DND-41 (cell line): ENCODE measurements at regions not wholly inside any gene's neighbourhood (a gene's known extent, or its start where the extent isn't known, plus 50 kb on each side); places are given as distances from the start of the nearest gene placed in this dataset.
"Not testable (repeated sequence)": the region's sequence is repeated elsewhere in the genome, so short reads cannot be mapped to it uniquely, and the experiment has no call there.

Source experiments
- ATAC-seq: fragments of 200-7000 bp; cut with Tn5 transposase; 3 replicates; pipeline ENCODE4 v1.9.1; 2021; ENCODE audit warnings: low read depth; ENCODE audit not compliant: insufficient read depth
- DNase-seq: peaks from one replicate; pipeline ENCODE4 v3.0.0-alpha.2; 2020
- H2AFZ ChIP-seq: 2 replicates; pipeline ENCODE4 v1.6.0; 2012; ENCODE audit warnings: low read depth, low read length
- H3K27ac ChIP-seq: 2 replicates; pipeline ENCODE4 v1.5.1; 2012; ENCODE audit warnings: low read length, inconsistent platforms
- H3K27me3 ChIP-seq: fragments of 200-600 bp; sonication (generic); 2 replicates; pipeline ENCODE4 v1.6.0; 2012; ENCODE audit warnings: low read length, mild to moderate bottlenecking, inconsistent platforms; ENCODE audit not compliant: insufficient read depth, poor library complexity
- H3K36me3 ChIP-seq: 2 replicates; pipeline ENCODE4 v1.5.1; 2012; ENCODE audit warnings: low read length, inconsistent platforms; ENCODE audit not compliant: insufficient read depth
- H3K4me1 ChIP-seq: 2 replicates; pipeline ENCODE4 v1.5.1; 2012; ENCODE audit warnings: mild to moderate bottlenecking, low read length; ENCODE audit not compliant: insufficient read depth
- H3K4me2 ChIP-seq: 2 replicates; pipeline ENCODE4 v1.6.0; 2012; ENCODE audit warnings: mild to moderate bottlenecking, moderate library complexity, low read length, inconsistent platforms; ENCODE audit not compliant: insufficient read depth
- H3K4me3 ChIP-seq, 2 experiments: fragments of 200-600 bp in 1 of 2; shearing (Covaris generic) in 1 of 2; 2 replicates each; pipeline ENCODE4 v1.5.1; 2012 to 2016; ENCODE audit warnings: inconsistent platforms in 2 of 2, low read length in 2 of 2, mild to moderate bottlenecking in 2 of 2, low read depth in 1 of 2, moderate library complexity in 1 of 2
- H3K79me2 ChIP-seq: 2 replicates; pipeline ENCODE4 v1.6.0; 2012; ENCODE audit warnings: low read length, inconsistent platforms; ENCODE audit not compliant: insufficient read depth
- H3K9ac ChIP-seq: 2 replicates; pipeline ENCODE4 v1.6.0; 2012; ENCODE audit warnings: low read depth, mild to moderate bottlenecking, inconsistent platforms, low read length, moderate library complexity
- H3K9me3 ChIP-seq: 2 replicates; pipeline ENCODE4 v1.5.1; 2012; ENCODE audit warnings: low read length, moderate library complexity, mild to moderate bottlenecking, inconsistent platforms; ENCODE audit not compliant: insufficient read depth, severe bottlenecking
- H4K20me1 ChIP-seq: 2 replicates; pipeline ENCODE4 v1.6.0; 2012; ENCODE audit warnings: low read length; ENCODE audit not compliant: insufficient read depth
- CTCF ChIP-seq: IDR thresholded peaks from 2 replicates; pipeline ENCODE4 v1.5.1; 2012; ENCODE audit warnings: borderline replicate concordance, low read length, moderate library complexity, mild to moderate bottlenecking; ENCODE audit not compliant: poor library complexity, severe bottlenecking; ENCODE audit errors: extremely low read depth
- EZH2 ChIP-seq: IDR thresholded peaks from 3 replicates; pipeline ENCODE4 v1.6.1; 2012; ENCODE audit warnings: borderline replicate concordance, low read depth, mild to moderate bottlenecking, moderate library complexity, low read length, inconsistent platforms; ENCODE audit not compliant: severe bottlenecking

DNA sequence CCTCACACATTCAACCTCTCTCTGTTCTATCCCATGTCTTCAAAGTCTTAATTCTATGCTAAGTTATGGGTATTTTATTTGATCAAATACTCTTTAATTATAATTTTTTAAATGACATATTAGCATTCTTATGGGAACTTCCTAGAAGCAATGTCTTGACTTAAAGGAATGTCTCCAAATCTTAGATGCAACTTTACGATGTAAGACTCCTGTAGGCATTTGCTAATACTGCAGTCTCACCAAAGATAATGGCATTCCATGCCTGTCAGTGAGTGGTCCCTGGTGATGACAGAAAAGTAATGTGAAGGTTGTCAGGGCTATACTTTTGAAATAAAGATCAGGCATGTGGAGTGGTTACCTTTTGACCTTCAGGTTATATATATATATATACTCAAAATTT lies 1654.2 kb upstream of the WWC1 start:
- no peak for TF ChIP-seq CTCF
- no peak for TF ChIP-seq EZH2
- H3K4me1 ChIP-seq: no peaks in the 10 kb centered on the region
- H3K27ac ChIP-seq: no peak overlapping the region

DNA sequence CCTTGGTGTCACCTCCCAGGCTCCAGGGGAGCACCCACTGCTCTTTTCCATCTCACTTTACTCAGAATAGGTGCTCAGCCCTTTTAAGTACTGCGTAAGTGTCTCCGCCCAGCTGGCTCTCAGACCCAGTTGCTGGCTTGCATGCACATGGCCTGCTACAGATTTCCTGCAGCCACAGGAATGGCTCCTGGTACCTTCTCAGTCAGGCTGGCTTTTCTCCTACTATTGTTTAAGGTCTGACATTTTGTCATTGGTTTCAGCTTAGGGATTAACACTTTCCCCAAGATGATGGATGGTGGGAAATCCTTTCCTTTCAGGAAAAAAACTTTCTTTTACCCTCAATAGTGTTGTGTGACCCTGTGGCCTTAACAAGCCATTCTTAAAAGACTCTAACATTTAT lies 1652.3 kb upstream of the WWC1 start:
- TF ChIP-seq CTCF (no peak), EZH2 (no peak)
- H3K9ac ChIP-seq: no peak overlapping the region
- H3K9me3 ChIP-seq: no peaks in the 10 kb centered on the region
- no peaks in the 10 kb centered on the region for H3K27me3 ChIP-seq
- H3K4me3 ChIP-seq: no peak overlapping the region
- ATAC-seq (no peak), DNase-seq (no peak)
- H2AFZ ChIP-seq: no peak overlapping the region
- no peak overlapping the region for H3K27ac ChIP-seq
- H3K36me3 ChIP-seq: no peaks in the 10 kb centered on the region
- no peak overlapping the region for H3K4me2 ChIP-seq
- H3K79me2 ChIP-seq: no peaks in the 10 kb centered on the region
- no peaks in the 10 kb centered on the region for H3K4me1 ChIP-seq
- H4K20me1 ChIP-seq: no peaks in the 10 kb centered on the region

More for the DNA sequence above, 1654.2 kb upstream of the WWC1 start:
- Histone ChIP-seq H2AFZ (no peak overlapping the region), H3K4me2 (no peak overlapping the region), H3K27me3 (no peaks in the 10 kb centered on the region), H3K9me3 (no peaks in the 10 kb centered on the region), H3K79me2 (no peaks in the 10 kb centered on the region), H4K20me1 (no peaks in the 10 kb centered on the region), H3K9ac (no peak overlapping the region), H3K36me3 (no peaks in the 10 kb centered on the region), H3K4me3 (no peak overlapping the region)
- no peak for DNase-seq
- ATAC-seq: no peak

DNA sequence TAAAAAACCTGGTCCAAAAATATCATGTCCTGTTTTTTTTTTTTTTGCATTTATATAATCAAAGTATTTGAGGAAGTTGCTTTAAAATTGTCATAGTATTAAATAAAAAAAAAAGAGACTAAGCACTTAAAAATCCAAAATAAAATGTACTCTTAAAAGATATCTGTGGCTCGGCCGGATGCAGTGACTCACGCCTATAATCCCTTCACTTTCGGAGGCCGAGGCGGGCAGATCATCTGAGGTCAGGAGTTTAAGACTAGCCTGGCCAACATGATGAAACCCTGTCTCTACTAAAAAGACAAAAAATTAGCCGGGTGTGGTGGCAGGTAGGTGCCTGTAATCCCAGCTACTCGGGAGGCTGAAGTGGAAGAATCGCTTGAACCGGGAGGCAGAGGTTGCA lies 1651.3 kb upstream of the WWC1 start:
- H3K4me3 ChIP-seq, H3K27me3 ChIP-seq, H3K9me3 ChIP-seq, H4K20me1 ChIP-seq, DNase-seq, H3K79me2 ChIP-seq, H3K4me2 ChIP-seq, ATAC-seq, H3K4me1 ChIP-seq, H3K9ac ChIP-seq, H3K27ac ChIP-seq, H3K36me3 ChIP-seq, H2AFZ ChIP-seq: not testable (repeated sequence)

- ATAC-seq: no peak
These were observed 1642.7 kb upstream of the WWC1 start for GRCh38 chr5:166648736-166649135.

More at GRCh38 chr5:166648736-166649135, 1642.7 kb upstream of the WWC1 start:
- H3K9me3 ChIP-seq: no peaks in the 10 kb centered on the region
- no peaks in the 10 kb centered on the region for H3K4me1 ChIP-seq
- H3K36me3 ChIP-seq: no peaks in the 10 kb centered on the region
- H4K20me1 ChIP-seq: no peaks in the 10 kb centered on the region
- H3K9ac ChIP-seq: no peak overlapping the region
- no peak for TF ChIP-seq EZH2
- no peak for TF ChIP-seq CTCF
- H3K4me3 ChIP-seq: no peak overlapping the region
- no peak for DNase-seq
- no peak overlapping the region for H2AFZ ChIP-seq
- no peak overlapping the region for H3K4me2 ChIP-seq
- H3K27ac ChIP-seq: no peak overlapping the region
- H3K79me2 ChIP-seq: no peaks in the 10 kb centered on the region
- H3K27me3 ChIP-seq: no peaks in the 10 kb centered on the region
